ENCODE measurements at regions not wholly inside any gene's neighbourhood (a gene's known extent, or its start where the extent isn't known, plus 50 kb on each side); places are given as distances from the start of the nearest gene placed in this dataset.

- H3K9me3 ChIP-seq (ENCODE audit: control insufficient read depth, insufficient read depth, low read depth, low read length), result no peaks in the 10 kb centered on the region
- H4K20me1 ChIP-seq (ENCODE audit: control insufficient read depth, extremely low read depth, insufficient read depth, low read length), result no peaks in the 10 kb centered on the region
- no peak for DNase-seq (ENCODE audit: low read depth in 2 of 2)
- H3K36me3 ChIP-seq (ENCODE audit: control insufficient read depth, insufficient read depth, low read length), result no peaks in the 10 kb centered on the region
- H3K9ac ChIP-seq (ENCODE audit: insufficient read depth, low read length), result no peak overlapping the region
- no peak overlapping the region for H3K27ac ChIP-seq (ENCODE audit: insufficient read depth, low read length)
- no peaks in the 10 kb centered on the region for H3K27me3 ChIP-seq (ENCODE audit: control insufficient read depth, insufficient read depth, low read length)
- H3K4me2 ChIP-seq (ENCODE audit: extremely low read depth, insufficient read depth, low read length), result no peak overlapping the region
- H3K4me1 ChIP-seq (ENCODE audit: control insufficient read depth, extremely low read depth, insufficient read depth, low read length), result no peaks in the 10 kb centered on the region
- H3K4me3 ChIP-seq (replicated peaks in 1 of 4; ENCODE audit: control extremely low read depth in 1 of 4, insufficient read depth in 1 of 4, low read depth in 3 of 4, low read length in 4 of 4), result no peak overlapping the region
- TF ChIP-seq CTCF (conservative IDR thresholded peaks at IDR 0.05 in 1 of 2, IDR thresholded peaks at IDR 0.05 in 1 of 2; ENCODE audit: low read depth in 1 of 2, low read length in 2 of 2) (no peak), EZH2 (IDR thresholded peaks at IDR 0.05; ENCODE audit: low read length, missing control alignments) (no peak)
- H2AFZ ChIP-seq (ENCODE audit: low read length), result no peak overlapping the region
- no peaks in the 10 kb centered on the region for H3K79me2 ChIP-seq (ENCODE audit: control insufficient read depth, insufficient read depth, low read length)
Observed at GRCh38 chr1:101158424-101158823, 78.4 kb upstream of the S1PR1 start.

GRCh38 chr1:101154547-101154946 lies 82.3 kb upstream of the S1PR1 start:
- Histone ChIP-seq H3K4me1 (ENCODE audit: control insufficient read depth, extremely low read depth, insufficient read depth, low read length) (no peaks in the 10 kb centered on the region), H3K4me2 (ENCODE audit: extremely low read depth, insufficient read depth, low read length) (no peak overlapping the region), H3K79me2 (ENCODE audit: control insufficient read depth, insufficient read depth, low read length) (no peaks in the 10 kb centered on the region), H3K36me3 (ENCODE audit: control insufficient read depth, insufficient read depth, low read length) (no peaks in the 10 kb centered on the region), H4K20me1 (ENCODE audit: control insufficient read depth, extremely low read depth, insufficient read depth, low read length) (no peaks in the 10 kb centered on the region), H3K27me3 (ENCODE audit: control insufficient read depth, insufficient read depth, low read length) (no peaks in the 10 kb centered on the region), H2AFZ (ENCODE audit: low read length) (no peak overlapping the region), H3K9me3 (ENCODE audit: control insufficient read depth, insufficient read depth, low read depth, low read length) (no peaks in the 10 kb centered on the region), H3K27ac (ENCODE audit: insufficient read depth, low read length) (no peak overlapping the region), H3K9ac (ENCODE audit: insufficient read depth, low read length) (no peak overlapping the region), H3K4me3 (replicated peaks in 1 of 4; ENCODE audit: control extremely low read depth in 1 of 4, insufficient read depth in 1 of 4, low read depth in 3 of 4, low read length in 4 of 4) (no peak overlapping the region)
- no peak for DNase-seq (ENCODE audit: low read depth in 2 of 2)
- TF ChIP-seq EZH2 (IDR thresholded peaks at IDR 0.05; ENCODE audit: low read length, missing control alignments) (no peak), CTCF (conservative IDR thresholded peaks at IDR 0.05 in 1 of 2, IDR thresholded peaks at IDR 0.05 in 1 of 2; ENCODE audit: low read depth in 1 of 2, low read length in 2 of 2) (no peak)

- no peak for DNase-seq (ENCODE audit: low read depth in 2 of 2)
- Histone ChIP-seq H3K27me3 (ENCODE audit: control insufficient read depth, insufficient read depth, low read length) (no peaks in the 10 kb centered on the region), H3K36me3 (ENCODE audit: control insufficient read depth, insufficient read depth, low read length) (no peaks in the 10 kb centered on the region), H3K4me3 (replicated peaks in 1 of 4; ENCODE audit: control extremely low read depth in 1 of 4, insufficient read depth in 1 of 4, low read depth in 3 of 4, low read length in 4 of 4) (no peak overlapping the region), H3K9ac (ENCODE audit: insufficient read depth, low read length) (no peak overlapping the region), H3K27ac (ENCODE audit: insufficient read depth, low read length) (no peak overlapping the region), H4K20me1 (ENCODE audit: control insufficient read depth, extremely low read depth, insufficient read depth, low read length) (no peaks in the 10 kb centered on the region), H2AFZ (ENCODE audit: low read length) (no peak overlapping the region), H3K4me2 (ENCODE audit: extremely low read depth, insufficient read depth, low read length) (no peak overlapping the region), H3K9me3 (ENCODE audit: control insufficient read depth, insufficient read depth, low read depth, low read length) (no peaks in the 10 kb centered on the region), H3K79me2 (ENCODE audit: control insufficient read depth, insufficient read depth, low read length) (no peaks in the 10 kb centered on the region), H3K4me1 (ENCODE audit: control insufficient read depth, extremely low read depth, insufficient read depth, low read length) (no peaks in the 10 kb centered on the region)
- TF ChIP-seq EZH2 (IDR thresholded peaks at IDR 0.05; ENCODE audit: low read length, missing control alignments) (no peak), CTCF (conservative IDR thresholded peaks at IDR 0.05 in 1 of 2, IDR thresholded peaks at IDR 0.05 in 1 of 2; ENCODE audit: low read depth in 1 of 2, low read length in 2 of 2) (no peak)
Observed at GRCh38 chr1:101153692-101154091, 83.1 kb upstream of the S1PR1 start.
